Effector memory CD8-positive, alpha-beta T cell (primary cell): ENCODE measurements at regions not wholly inside any gene's neighbourhood (a gene's known extent, or its start where the extent isn't known, plus 50 kb on each side); places are given as distances from the start of the nearest gene placed in this dataset.
"Not testable (repeated sequence)": the region's sequence is repeated elsewhere in the genome, so short reads cannot be mapped to it uniquely, and the experiment has no call there.

ENCODE experiments used
- ATAC-seq: fragments of 150-1000 bp; cut with Tn5 transposase; replicated peaks from 2 replicates; pipeline ENCODE4 v1.10.0; 2021; ENCODE audit warnings: mild to moderate bottlenecking, moderate library complexity
- DNase-seq, 3 experiments: peaks; one replicate each; pipeline ENCODE4 v3.0.0; 2021
- H3K27ac Mint-ChIP-seq, 2 donors: one replicate each; pipeline ENCODE4 v1.8.0; 2022; ENCODE audit warnings: mild to moderate bottlenecking in 2 of 2, mixed read lengths in 2 of 2, moderate library complexity in 2 of 2
- H3K27me3 Mint-ChIP-seq, 2 donors: one replicate each; pipeline ENCODE4 v1.8.0; 2022; ENCODE audit warnings: mixed read lengths in 2 of 2
- H3K36me3 Mint-ChIP-seq: one replicate; pipeline ENCODE4 v1.8.0; 2022; ENCODE audit warnings: mild to moderate bottlenecking, moderate library complexity, mixed read lengths; ENCODE audit not compliant: insufficient read depth
- H3K4me1 Mint-ChIP-seq, 2 donors: one replicate each; pipeline ENCODE4 v1.8.0; 2022; ENCODE audit warnings: low read depth in 2 of 2, mixed read lengths in 2 of 2
- H3K4me3 Mint-ChIP-seq, 2 donors: one replicate each; pipeline ENCODE4 v1.8.0; 2022; ENCODE audit warnings: mild to moderate bottlenecking in 2 of 2, mixed read lengths in 2 of 2, moderate library complexity in 2 of 2
- H3K9me3 Mint-ChIP-seq, 2 donors: one replicate each; pipeline ENCODE4 v1.8.0; 2022; ENCODE audit warnings: mixed read lengths in 2 of 2

GRCh38 chr4:170794525-170794924 lies 704.8 kb upstream of the AADAT start:
- H3K36me3 Mint-ChIP-seq: no peaks in the 10 kb centered on the region
- no peaks in the 10 kb centered on the region for H3K27me3 Mint-ChIP-seq
- DNase-seq (no peak), ATAC-seq (no peak)
- peaks cover 0 to 7% of the 10 kb centered on the region in 2 donors for H3K9me3 Mint-ChIP-seq
- H3K4me1 Mint-ChIP-seq: no peaks in the 10 kb centered on the region
- H3K27ac Mint-ChIP-seq: no peak overlapping the region
- no peak overlapping the region for H3K4me3 Mint-ChIP-seq

- H3K36me3 Mint-ChIP-seq, H3K4me3 Mint-ChIP-seq, H3K4me1 Mint-ChIP-seq, H3K27me3 Mint-ChIP-seq, H3K27ac Mint-ChIP-seq, DNase-seq, ATAC-seq, H3K9me3 Mint-ChIP-seq: not testable (repeated sequence)
Observed at GRCh38 chr4:170788540-170789051, 698.8 kb upstream of the AADAT start.

GRCh38 chr4:170777663-170778062 lies 687.9 kb upstream of the AADAT start:
- no peak overlapping the region for H3K27ac Mint-ChIP-seq
- H3K27me3 Mint-ChIP-seq: no peaks in the 10 kb centered on the region
- no peaks in the 10 kb centered on the region for H3K36me3 Mint-ChIP-seq
- H3K4me3 Mint-ChIP-seq: no peak overlapping the region
- H3K4me1 Mint-ChIP-seq: no peaks in the 10 kb centered on the region
- peaks cover 5 to 21% of the 10 kb centered on the region in 2 donors for H3K9me3 Mint-ChIP-seq
- DNase-seq (no peak), ATAC-seq (no peak)

GRCh38 chr4:170776983-170777382 lies 687.2 kb upstream of the AADAT start:
- Mint-ChIP-seq H3K27me3 (no peaks in the 10 kb centered on the region), H3K4me3 (no peak overlapping the region), H3K27ac (no peak overlapping the region), H3K36me3 (no peaks in the 10 kb centered on the region), H3K4me1 (no peaks in the 10 kb centered on the region), H3K9me3 (peaks cover 5 to 21% of the 10 kb centered on the region in 2 donors)
- DNase-seq (no peak), ATAC-seq (no peak)

GRCh38 chr4:170775851-170776250 lies 686.1 kb upstream of the AADAT start:
- no peak for ATAC-seq
- no peak overlapping the region for H3K4me3 Mint-ChIP-seq
- no peaks in the 10 kb centered on the region for H3K4me1 Mint-ChIP-seq
- no peak overlapping the region for H3K27ac Mint-ChIP-seq
- peaks cover 3 to 23% of the 10 kb centered on the region in 2 donors for H3K9me3 Mint-ChIP-seq
- no peaks in the 10 kb centered on the region for H3K27me3 Mint-ChIP-seq
- no peak for DNase-seq
- no peaks in the 10 kb centered on the region for H3K36me3 Mint-ChIP-seq

- Mint-ChIP-seq H3K9me3 (peaks cover 4 to 17% of the 10 kb centered on the region in 2 donors), H3K4me3 (no peak overlapping the region), H3K27me3 (no peaks in the 10 kb centered on the region), H3K4me1 (no peaks in the 10 kb centered on the region), H3K36me3 (no peaks in the 10 kb centered on the region), H3K27ac (no peak overlapping the region)
- ATAC-seq (no peak), DNase-seq (no peak)
Observed at GRCh38 chr4:170773709-170774273, 684.0 kb upstream of the AADAT start.

- DNase-seq: no peak
- ATAC-seq: no peak
- Mint-ChIP-seq H3K4me3 (no peak overlapping the region), H3K27ac (no peak overlapping the region), H3K36me3 (no peaks in the 10 kb centered on the region), H3K27me3 (no peaks in the 10 kb centered on the region), H3K9me3 (peaks cover 4 to 8% of the 10 kb centered on the region in 2 donors), H3K4me1 (no peaks in the 10 kb centered on the region)
Observed at GRCh38 chr4:170772429-170772828, 682.7 kb upstream of the AADAT start.

GRCh38 chr4:170770664-170771063 lies 680.9 kb upstream of the AADAT start:
- ATAC-seq (no peak), DNase-seq (no peak)
- H3K4me3 Mint-ChIP-seq: no peak overlapping the region
- no peaks in the 10 kb centered on the region for H3K4me1 Mint-ChIP-seq
- no peak overlapping the region for H3K27ac Mint-ChIP-seq
- H3K9me3 Mint-ChIP-seq: peaks cover 5 to 8% of the 10 kb centered on the region in 2 donors
- H3K36me3 Mint-ChIP-seq: no peaks in the 10 kb centered on the region
- no peaks in the 10 kb centered on the region for H3K27me3 Mint-ChIP-seq

- no peaks in the 10 kb centered on the region for H3K4me1 Mint-ChIP-seq
- ATAC-seq (no peak), DNase-seq (no peak)
- no peaks in the 10 kb centered on the region for H3K36me3 Mint-ChIP-seq
- H3K27me3 Mint-ChIP-seq: no peaks in the 10 kb centered on the region
- H3K27ac Mint-ChIP-seq: no peak overlapping the region
- no peak overlapping the region for H3K4me3 Mint-ChIP-seq
- H3K9me3 Mint-ChIP-seq: peaks cover 5 to 8% of the 10 kb centered on the region in 2 donors
Observed at GRCh38 chr4:170769862-170770261, 680.1 kb upstream of the AADAT start.

GRCh38 chr4:170758988-170759387 lies 669.2 kb upstream of the AADAT start:
- DNase-seq (no peak), ATAC-seq (no peak)
- Mint-ChIP-seq H3K9me3 (peaks cover 2 to 23% of the 10 kb centered on the region in 2 donors), H3K4me3 (no peak overlapping the region), H3K36me3 (no peaks in the 10 kb centered on the region), H3K27me3 (no peaks in the 10 kb centered on the region), H3K4me1 (no peaks in the 10 kb centered on the region), H3K27ac (no peak overlapping the region)

GRCh38 chr4:170750519-170750918 lies 660.8 kb upstream of the AADAT start:
- Mint-ChIP-seq H3K27ac (no peak overlapping the region), H3K4me3 (no peak overlapping the region), H3K36me3 (no peaks in the 10 kb centered on the region), H3K4me1 (no peaks in the 10 kb centered on the region), H3K27me3 (no peaks in the 10 kb centered on the region), H3K9me3 (peaks cover 9 to 21% of the 10 kb centered on the region in 2 donors)
- ATAC-seq (no peak), DNase-seq (no peak)

GRCh38 chr4:170748975-170749374 lies 659.2 kb upstream of the AADAT start:
- H3K4me3 Mint-ChIP-seq: no peak overlapping the region

GRCh38 chr4:170743633-170744032 lies 653.9 kb upstream of the AADAT start:
- H3K36me3 Mint-ChIP-seq: no peaks in the 10 kb centered on the region
- no peak for DNase-seq
- H3K27me3 Mint-ChIP-seq: no peaks in the 10 kb centered on the region
- H3K4me3 Mint-ChIP-seq: no peak overlapping the region
- ATAC-seq: no peak
- H3K9me3 Mint-ChIP-seq: peaks cover 0 to 7% of the 10 kb centered on the region in 2 donors
- no peak overlapping the region for H3K27ac Mint-ChIP-seq
- no peaks in the 10 kb centered on the region for H3K4me1 Mint-ChIP-seq

More at GRCh38 chr4:170748975-170749374, 659.2 kb upstream of the AADAT start:
- no peak overlapping the region for H3K27ac Mint-ChIP-seq
- ATAC-seq (no peak), DNase-seq (no peak)
- H3K36me3 Mint-ChIP-seq: no peaks in the 10 kb centered on the region
- H3K27me3 Mint-ChIP-seq: no peaks in the 10 kb centered on the region
- H3K9me3 Mint-ChIP-seq: peaks cover 9 to 12% of the 10 kb centered on the region in 2 donors
- no peaks in the 10 kb centered on the region for H3K4me1 Mint-ChIP-seq

GRCh38 chr4:170741856-170742255 lies 652.1 kb upstream of the AADAT start:
- Mint-ChIP-seq H3K27ac (no peak overlapping the region), H3K9me3 (peaks cover 0 to 7% of the 10 kb centered on the region in 2 donors), H3K4me3 (no peak overlapping the region), H3K36me3 (no peaks in the 10 kb centered on the region), H3K4me1 (no peaks in the 10 kb centered on the region), H3K27me3 (no peaks in the 10 kb centered on the region)
- DNase-seq: no peak
- ATAC-seq: no peak
